ENCODE measurements at regions not wholly inside any gene's neighbourhood (a gene's known extent, or its start where the extent isn't known, plus 50 kb on each side); places are given as distances from the start of the nearest gene placed in this dataset.

GRCh38 chr4:112896609-112897190, 152.8 kb upstream of the ANK2 start:
- DNase-seq: no peak

- no peak for DNase-seq
These were observed 151.9 kb upstream of the ANK2 start for GRCh38 chr4:112897543-112897942.

GRCh38 chr4:112898357-112899141, 150.9 kb upstream of the ANK2 start:
- DNase-seq: no peak

GRCh38 chr4:112900416-112900815, 149.0 kb upstream of the ANK2 start:
- no peak for DNase-seq

GRCh38 chr4:112901962-112902411, 147.5 kb upstream of the ANK2 start:
- DNase-seq: peak in 1 of 2 experiments; percentile 37

GRCh38 chr4:112905728-112906127, 143.7 kb upstream of the ANK2 start:
- DNase-seq: no peak

- DNase-seq: no peak
These were observed 140.9 kb upstream of the ANK2 start for GRCh38 chr4:112908511-112908910.

GRCh38 chr4:112910109-112910736, 139.2 kb upstream of the ANK2 start:
- DNase-seq: no peak

- no peak for DNase-seq
These were observed 132.6 kb upstream of the ANK2 start for GRCh38 chr4:112916868-112917267.

- DNase-seq: no peak
These were observed 125.9 kb upstream of the ANK2 start for GRCh38 chr4:112923516-112923915.

- DNase-seq: no peak
These were observed 122.6 kb upstream of the ANK2 start for GRCh38 chr4:112926819-112927218.

- no peak for DNase-seq
These were observed 121.9 kb upstream of the ANK2 start for GRCh38 chr4:112927544-112927943.

- no peak for DNase-seq
These were observed 118.5 kb upstream of the ANK2 start for GRCh38 chr4:112931001-112931400.

GRCh38 chr4:112933790-112934189, 115.7 kb upstream of the ANK2 start:
- DNase-seq: no peak

GRCh38 chr4:112938461-112939058, 110.9 kb upstream of the ANK2 start:
- DNase-seq: peak in 1 of 2 experiments; percentile 0

- no peak for DNase-seq
These were observed 109.6 kb upstream of the ANK2 start for GRCh38 chr4:112939901-112940300.

- DNase-seq: no peak
These were observed 109.1 kb upstream of the ANK2 start for GRCh38 chr4:112940336-112940735.

GRCh38 chr4:112942077-112942476, 107.4 kb upstream of the ANK2 start:
- DNase-seq: no peak

GRCh38 chr4:112942997-112943396, 106.5 kb upstream of the ANK2 start:
- no peak for DNase-seq

GRCh38 chr4:112944006-112944405, 105.4 kb upstream of the ANK2 start:
- no peak for DNase-seq

- DNase-seq: no peak
These were observed 103.3 kb upstream of the ANK2 start for GRCh38 chr4:112946127-112946526.

GRCh38 chr4:112947616-112948015, 101.8 kb upstream of the ANK2 start:
- DNase-seq: no peak
